DMS53 (cell line): ENCODE measurements at regions not wholly inside any gene's neighbourhood (a gene's known extent, or its start where the extent isn't known, plus 50 kb on each side); places are given as distances from the start of the nearest gene placed in this dataset.

Experiments used
- DNase-seq: peaks from one replicate; lab custom pipeline; 2025; lab: John Stamatoyannopoulos, UW

- no peak for DNase-seq
Measured at GRCh38 chr1:55367273-55367672, 152.1 kb upstream of the USP24 start.

- no peak for DNase-seq
Measured at GRCh38 chr1:55364216-55364615, 149.1 kb upstream of the USP24 start.

DNA sequence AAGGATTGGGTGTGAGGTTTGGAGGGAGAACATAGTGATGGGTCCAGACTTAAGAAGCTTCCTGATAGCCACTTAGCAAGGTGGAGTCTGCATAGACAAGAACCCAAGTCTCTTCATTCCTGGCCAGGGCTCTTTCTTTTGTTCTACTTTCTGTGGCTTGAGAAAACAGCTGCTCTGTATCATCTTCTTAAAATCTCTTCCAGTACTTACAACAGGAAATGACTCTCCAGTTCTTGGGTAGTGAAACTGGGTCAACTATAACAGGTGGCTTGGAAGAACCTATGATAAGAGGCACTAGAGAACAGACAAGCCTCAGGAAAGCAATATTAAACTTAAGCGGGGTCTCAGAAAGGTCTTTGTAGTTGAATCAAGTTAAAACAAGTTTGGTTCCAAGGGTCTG, 148.1 kb upstream of the USP24 start:
- peak; percentile 25 for DNase-seq

GRCh38 chr1:55362558-55362957, 147.4 kb upstream of the USP24 start:
- DNase-seq = no peak

GRCh38 chr1:55359611-55360010, 144.4 kb upstream of the USP24 start:
- no peak for DNase-seq

DNA sequence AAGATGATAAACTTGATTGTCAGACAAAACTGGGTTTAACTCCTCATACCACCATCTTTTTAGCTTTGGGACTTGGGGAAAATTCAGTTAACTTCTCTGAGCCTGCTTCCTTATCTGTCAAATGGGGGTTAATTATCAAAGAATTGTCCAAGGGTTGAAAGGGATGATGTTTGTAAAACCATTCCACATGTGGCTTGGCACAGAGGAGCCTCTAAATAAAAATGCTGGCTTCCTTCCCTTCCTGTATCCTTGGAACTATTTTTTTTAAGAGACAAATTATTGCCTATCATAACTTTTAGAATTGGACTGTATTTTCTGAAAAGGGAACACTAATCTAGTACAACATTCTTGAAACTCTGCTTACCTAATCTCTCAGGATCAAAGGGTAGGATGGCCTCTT, 143.4 kb upstream of the USP24 start:
- no peak for DNase-seq

DNA sequence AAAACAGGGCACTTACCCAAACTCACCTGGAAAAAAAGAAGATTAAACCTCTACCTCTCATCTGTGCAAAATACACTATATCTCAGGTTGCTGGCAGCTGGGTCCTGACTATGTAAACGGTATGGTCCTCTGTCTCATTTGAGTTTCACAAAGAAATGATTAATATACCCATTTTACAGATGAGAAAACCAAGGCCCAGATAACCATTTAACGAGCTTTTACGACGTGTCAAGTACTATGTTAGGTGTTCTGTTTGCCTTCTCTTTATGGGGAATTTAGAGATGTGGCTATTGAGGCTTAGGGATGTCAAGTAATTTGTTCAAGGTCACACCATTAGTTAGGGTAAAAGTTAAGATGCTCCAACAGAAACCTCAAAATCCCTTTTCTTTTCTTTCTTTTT, 140.4 kb upstream of the USP24 start:
- no peak for DNase-seq

- DNase-seq = no peak
Measured at GRCh38 chr1:55353707-55354620, 138.8 kb upstream of the USP24 start.

DNA sequence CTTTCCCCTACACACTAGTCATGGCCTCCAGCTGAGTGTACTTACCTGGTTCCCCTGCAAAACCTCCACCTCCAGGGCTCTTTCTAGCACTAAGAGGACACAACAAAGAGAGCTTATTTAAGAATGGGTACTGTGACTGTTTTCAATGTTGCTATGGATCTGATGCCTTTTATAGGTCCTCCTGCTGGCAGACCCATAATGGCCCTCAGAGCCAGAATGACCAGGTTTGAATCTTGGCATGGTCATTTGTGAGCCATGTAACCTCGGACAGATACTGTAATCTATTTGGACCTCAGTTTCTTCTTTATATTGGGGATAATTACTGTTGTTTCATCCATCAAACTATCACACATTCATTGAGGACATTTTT, 137.6 kb upstream of the USP24 start:
- no peak for DNase-seq

DNA sequence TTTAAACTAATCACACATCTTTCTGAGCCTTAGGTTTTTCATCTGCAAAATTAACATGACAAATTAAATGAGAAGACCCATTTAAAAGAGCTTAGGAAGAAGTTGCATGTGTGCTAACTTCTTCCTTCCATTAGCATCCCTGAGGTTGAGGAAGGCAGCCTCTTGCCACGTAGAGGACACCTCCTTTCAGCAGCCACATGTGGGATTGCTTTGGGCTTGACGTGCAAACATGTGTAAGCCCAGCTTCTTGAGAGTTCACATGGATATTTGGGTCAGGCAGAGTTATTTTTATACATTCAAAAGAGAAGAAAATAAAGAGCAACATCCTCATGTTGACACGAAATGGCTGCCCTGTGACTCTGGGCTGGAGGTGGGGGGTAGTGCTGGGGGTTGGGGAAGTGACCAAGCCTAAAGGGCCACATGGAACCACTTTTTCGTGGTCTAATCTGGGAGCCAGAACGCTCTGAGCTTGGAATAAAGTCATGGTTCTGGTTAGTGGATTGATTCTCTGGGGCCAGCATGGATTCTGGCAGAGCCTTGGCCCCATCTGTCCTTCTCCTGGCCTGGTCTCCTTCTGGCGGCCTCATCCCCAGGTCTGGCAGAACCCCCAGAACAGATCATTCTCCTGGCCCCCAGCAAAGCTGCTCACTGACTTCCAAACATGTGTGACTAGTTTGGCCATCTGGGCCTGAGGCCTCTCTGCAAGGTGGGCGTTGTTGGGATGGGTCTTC, 137.1 kb upstream of the USP24 start:
- no peak for DNase-seq

GRCh38 chr1:55348356-55348755, 133.2 kb upstream of the USP24 start:
- no peak for DNase-seq

DNA sequence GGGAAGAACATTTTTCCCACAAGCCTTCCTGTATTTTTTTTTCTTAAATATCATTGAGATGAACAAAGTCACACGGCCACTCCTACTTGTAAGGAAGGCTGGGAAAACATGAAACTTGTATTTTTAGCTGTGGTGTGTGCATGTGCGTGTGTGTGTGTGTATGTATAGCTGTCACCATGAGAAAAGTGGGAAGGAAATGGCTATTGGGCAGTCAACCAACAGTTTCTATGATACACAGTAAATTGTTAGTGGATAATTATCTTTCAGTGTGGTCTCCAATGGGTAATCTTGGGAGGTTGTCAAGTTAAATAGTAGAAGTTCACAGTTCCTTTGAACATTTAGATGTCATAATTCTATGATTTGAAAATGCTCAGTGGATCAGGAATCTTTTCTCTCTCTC, 132.7 kb upstream of the USP24 start:
- DNase-seq = no peak

- DNase-seq = no peak
Measured at GRCh38 chr1:55347041-55347440, 131.9 kb upstream of the USP24 start.

DNA sequence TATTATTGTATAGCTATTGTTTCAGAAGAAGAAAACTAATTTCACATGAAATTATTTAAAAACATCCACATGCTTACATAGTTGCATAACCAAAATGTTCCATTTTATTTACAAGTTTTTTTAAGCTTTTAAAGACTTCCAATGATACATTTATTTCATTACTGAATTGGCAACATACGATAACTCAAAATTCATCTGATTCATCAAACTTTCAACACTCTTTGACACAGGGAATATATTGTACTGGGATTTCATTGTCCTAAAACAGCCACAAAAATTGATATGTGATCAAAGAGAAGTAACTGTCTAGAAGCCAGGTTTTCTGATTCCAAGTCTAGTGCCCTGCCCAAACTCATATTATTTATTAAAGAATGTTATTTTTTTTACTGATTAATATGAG, 131.4 kb upstream of the USP24 start:
- no peak for DNase-seq

DNA sequence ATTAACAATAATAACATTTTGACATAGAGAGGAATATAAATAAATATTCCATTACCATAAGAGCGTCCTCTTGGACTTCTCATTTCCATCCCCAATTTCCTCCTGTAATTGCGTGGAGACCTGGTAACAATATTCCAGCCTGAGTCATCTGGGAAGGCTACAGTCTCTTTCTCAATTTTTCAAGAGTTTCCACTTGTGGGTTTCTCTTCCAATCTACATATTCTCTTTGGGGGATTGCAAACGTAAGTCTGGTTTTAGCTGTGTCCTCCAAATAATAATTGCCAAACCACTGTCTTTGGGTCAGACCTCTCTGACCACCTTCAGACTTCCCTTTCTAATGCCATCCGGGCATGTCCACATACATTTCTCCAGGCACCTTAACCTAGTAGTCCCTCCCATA, 124.5 kb upstream of the USP24 start:
- DNase-seq = no peak

GRCh38 chr1:55338448-55338820, 123.3 kb upstream of the USP24 start:
- DNase-seq = no peak

- DNase-seq = peak; percentile 94
Measured at GRCh38 chr1:55337801-55338447, 122.8 kb upstream of the USP24 start.

GRCh38 chr1:55334797-55335196, 119.6 kb upstream of the USP24 start:
- DNase-seq = no peak

GRCh38 chr1:55334160-55334559, 119.0 kb upstream of the USP24 start:
- DNase-seq = no peak

DNA sequence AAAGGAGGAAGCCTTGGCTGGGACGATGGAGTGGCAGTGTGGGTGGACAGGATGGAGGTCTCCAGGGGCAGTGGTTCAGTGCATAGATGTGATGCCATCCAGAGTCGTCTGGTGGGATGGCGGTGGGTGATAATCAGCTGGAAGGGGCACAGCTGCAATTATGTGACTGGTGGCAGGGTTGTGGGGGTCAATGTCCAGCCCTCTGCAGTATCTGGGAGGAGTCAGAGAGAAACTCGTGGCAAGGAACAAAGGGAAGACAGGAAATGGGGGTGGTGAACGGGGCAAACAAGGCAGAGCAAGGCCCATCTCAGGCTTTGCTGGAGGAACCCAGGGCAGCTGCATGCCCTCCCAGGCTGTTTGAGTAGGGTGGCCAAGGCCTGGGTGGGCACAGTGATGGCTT, 118.3 kb upstream of the USP24 start:
- no peak for DNase-seq

GRCh38 chr1:55331351-55331750, 116.2 kb upstream of the USP24 start:
- no peak for DNase-seq

DNA sequence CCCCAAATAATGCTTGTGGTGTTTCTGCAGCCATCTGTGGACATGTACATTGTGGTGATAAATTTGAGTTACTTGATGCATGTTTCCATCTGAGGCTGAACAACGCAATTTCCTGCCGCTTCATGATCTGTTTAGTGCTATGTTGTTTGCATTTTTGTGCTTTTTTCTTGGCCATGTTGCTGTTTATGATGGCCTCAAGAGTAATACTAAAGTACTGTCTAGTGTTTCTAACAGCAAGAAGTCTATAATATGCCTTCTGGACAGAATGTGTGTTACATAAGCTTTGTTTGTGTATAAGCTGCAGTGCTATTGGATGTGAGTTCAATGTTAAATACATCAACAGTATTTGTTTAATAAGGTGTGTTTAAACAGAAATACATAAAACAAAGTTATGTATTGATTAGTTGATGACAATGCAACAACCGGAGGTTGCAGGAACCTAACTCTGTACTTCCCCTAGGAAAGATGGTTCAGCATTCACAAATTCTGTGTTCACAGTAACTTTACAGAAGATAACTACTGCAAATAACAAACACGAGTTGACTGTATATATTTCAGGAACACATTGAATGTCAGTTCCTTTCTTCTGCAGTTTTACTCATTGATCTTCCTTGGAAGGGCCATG, 114.8 kb upstream of the USP24 start:
- DNase-seq = no peak

DNA sequence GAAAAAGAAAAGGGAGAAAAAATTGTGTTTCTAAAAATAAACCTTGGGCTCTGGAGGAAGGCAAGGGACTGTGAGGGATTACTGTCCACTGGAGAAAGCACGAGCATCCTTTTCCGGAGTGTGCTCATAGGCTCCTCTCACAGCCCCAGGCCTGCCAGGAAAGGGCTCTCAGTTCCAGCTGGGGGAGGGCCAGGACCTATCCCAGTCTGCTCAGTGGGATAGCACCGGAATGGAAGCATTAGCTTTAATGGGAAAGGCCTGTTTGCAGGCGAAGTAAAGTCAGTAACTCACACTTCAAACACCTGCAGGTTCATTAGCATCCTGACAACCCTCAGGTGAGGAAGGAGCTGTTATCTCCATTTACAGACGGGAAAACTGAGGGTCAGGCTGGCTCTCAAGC, 113.9 kb upstream of the USP24 start:
- no peak for DNase-seq
